HG02759 (cell line): ENCODE measurements at regions not wholly inside any gene's neighbourhood (a gene's known extent, or its start where the extent isn't known, plus 50 kb on each side); places are given as distances from the start of the nearest gene placed in this dataset.
"Not testable (repeated sequence)": the region's sequence is repeated elsewhere in the genome, so short reads cannot be mapped to it uniquely, and the experiment has no call there.

Source experiments
- ATAC-seq: cut with Tn5 transposase; IDR thresholded peaks from one replicate; pipeline ENCODE4 v1.9.1; 2021; ENCODE audit warnings: mild to moderate bottlenecking, moderate library complexity; ENCODE audit not compliant: unreplicated experiment

DNA sequence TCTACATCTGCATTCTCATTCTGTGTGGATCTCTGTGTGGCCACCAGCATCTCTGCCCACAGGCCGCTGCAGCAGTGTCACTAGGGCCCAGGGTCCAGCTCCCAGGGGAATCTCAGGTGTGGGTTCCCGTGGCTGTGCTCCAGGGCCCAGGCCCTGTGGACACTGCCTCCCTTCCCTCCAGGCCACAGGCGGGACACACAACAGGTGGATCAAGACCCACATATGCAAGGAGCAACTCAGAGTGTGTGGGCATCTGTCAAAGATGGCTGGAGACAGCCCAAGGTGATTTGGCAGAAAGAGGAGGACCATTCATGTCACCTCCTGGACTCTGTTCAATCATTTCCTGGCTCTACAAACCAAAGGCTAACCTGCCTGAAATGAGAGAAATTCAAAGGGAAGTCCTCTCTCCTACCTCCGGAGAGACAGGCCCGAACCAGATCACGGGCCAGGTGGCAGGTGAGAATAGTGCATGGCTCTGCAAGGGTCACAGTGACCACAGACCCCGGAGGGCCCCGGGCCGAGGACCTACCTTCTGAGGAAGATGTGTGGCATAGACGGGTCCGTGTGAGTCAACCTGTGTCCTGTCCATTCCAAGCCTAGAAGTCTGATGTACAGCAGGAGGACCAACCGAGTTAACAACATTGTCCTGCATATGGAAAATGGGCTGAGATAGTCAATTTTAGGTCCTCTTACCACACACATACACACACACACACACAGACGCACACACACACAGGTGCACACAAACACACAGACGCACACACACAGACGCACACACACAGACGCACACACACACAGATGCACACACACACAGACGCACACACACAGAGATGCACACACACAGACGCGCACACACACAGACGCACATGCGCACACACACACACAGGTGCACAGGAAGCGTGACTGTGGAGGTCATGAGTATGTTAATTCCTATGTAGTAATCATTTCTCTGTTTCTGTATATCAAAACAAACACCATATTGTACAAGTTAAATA is 1068.5 kb downstream of the BRD1 start:
- no peak for ATAC-seq

DNA sequence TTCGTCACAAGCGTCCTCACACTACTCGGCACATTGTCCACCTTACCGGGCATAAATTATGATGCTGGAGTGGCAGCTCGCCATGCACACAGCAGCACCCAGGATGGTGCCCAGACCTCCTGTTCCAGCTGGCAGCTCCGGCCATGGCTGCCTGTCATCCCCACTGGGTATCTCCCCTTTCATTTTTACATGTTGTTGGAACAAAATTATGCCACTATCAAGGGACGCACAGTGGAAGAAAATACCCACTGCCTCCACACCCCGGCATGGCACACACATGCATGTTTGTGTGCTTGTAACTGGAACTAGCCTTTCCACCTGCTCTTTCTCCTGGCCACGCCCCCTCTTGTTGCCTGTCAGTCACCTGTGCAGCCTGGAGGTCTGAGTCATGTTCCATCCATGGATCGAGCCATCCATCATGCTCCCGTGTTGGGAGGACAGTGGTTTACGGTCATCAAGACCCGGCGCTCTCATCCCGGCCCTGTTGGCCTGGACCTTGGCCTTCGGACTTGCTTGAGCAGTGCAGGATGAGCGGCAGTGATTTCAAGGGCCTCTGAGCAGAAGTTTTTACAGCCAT is 1069.6 kb downstream of the BRD1 start:
- no peak for ATAC-seq

DNA sequence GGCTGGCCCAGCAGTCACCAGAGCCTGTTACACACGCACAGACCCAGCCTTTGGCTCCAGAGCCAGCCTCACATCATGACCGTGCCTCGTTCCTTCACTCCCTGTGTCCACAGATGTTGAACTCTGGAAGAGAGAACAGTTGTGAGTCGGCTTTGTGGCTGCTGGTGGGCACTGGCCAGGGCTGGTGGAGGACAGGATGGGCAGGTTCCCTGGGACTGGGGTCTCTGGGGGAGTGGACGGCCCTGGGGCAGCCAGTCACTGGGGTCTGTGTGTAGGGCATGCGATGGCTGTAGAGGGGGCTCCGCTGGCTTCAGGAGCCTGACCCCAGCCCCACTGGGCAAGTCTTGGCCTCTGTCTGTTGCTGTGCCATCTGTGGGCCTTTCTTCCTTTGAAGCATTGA is 1070.1 kb downstream of the BRD1 start:
- ATAC-seq, result no peak

DNA sequence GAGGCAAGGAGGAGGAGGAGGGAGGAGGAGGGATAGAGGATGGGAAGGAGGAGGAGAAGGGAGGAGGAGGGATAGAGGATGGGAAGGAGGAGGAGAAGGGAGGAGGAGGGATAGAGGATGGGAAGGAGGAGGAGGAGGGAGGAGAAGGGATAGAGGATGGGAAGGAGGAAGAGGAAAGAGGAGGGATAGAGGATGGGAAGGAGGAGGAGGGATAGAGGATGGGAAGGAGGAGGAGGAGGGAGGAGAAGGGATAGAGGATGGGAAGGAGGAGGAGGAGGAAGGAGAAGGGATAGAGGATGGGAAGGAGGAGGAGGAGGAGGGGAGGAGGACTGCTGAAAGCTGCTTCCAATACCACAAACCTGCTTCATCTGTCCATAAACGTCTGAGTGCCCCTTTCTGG is 1070.5 kb downstream of the BRD1 start:
- ATAC-seq, result not testable (repeated sequence)

DNA sequence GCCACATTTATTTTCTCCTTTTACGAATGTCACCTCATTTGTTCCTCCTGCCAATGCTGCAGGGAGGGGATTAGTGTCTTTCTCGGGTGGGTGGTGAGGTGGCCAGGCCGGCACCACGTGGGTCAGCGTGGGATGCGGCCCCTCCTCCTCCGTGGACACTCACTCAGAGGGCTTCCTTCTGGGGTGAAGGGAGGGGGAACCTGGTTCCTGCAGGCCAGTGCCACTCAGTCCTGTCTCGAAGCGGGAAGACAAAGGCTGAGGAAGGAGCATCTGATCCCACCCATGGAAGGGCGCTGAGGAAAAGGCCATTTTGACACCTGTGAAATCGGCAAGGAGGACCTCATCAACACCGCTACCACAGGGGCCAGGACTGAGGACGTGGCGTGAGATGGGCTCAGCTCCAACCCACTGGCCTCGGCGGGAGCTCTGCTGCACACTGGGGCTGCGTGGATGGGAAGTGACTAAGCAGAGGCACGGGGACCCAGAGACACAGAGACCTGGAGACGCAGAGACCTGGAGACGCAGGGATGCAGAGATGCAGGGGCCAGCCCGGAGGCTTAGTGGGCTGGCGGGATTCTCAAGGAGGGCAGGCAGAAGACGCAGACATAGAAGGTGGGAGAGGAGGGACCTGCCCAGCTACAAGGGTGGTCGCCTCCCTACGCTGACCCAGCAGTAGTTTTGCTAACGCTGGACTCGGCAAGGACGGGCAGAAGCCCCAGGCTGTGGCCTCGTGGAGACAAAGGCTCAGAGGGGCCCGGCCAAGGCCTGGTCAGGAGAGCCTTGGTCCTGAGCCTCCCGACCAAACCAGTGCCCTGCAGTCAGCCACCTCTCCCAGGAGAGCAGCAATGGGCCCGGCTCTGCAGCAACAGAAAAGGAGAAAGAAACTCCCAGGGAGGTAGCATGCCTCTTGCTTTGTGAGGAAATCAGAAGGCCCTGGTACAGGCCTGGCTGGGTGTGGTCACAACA is 1071.2 kb downstream of the BRD1 start:
- no peak for ATAC-seq

DNA sequence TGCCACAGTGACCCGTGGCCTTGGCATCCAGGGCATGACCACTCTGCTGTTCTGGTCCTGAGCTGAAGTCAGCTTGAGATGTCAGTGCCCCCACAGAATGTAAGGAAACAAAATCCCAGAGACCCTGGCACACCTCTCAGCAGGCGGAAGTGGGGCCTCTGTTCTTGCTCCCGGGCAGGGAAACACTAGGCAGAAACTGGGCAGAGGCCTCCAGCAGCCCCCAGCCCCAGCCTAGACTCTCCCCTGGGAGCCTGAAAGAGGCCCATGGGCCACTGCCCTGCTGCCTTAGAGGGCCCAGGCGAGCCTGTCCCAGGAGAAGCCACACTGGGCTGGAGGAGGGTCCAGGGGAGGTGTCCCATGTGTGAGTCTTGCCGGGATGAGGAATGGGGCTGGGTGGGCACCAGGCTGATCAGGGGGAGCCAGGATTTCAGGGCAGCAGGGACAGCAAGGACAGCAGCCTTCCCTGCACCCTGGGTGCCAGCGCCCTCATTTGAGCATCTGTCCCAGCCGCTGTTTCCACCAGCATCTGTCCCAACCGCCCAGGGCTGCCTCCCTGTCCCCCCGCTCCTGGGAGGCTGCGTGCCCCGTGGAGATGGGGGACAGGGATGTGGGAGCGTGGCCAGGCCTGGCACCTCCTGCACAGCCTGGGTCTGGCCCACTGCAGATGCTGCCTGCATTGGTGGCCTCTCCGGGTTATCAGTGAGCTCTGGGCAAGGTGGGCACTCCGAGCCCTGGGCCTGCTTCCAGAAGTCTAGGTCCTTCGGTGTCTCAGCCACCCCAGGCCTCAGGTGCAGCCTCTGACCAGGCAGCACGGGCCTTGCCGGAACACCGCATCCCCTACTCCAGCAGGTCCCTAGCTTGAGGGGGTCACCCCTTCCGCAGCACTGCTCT is 1072.4 kb downstream of the BRD1 start:
- no peak for ATAC-seq

DNA sequence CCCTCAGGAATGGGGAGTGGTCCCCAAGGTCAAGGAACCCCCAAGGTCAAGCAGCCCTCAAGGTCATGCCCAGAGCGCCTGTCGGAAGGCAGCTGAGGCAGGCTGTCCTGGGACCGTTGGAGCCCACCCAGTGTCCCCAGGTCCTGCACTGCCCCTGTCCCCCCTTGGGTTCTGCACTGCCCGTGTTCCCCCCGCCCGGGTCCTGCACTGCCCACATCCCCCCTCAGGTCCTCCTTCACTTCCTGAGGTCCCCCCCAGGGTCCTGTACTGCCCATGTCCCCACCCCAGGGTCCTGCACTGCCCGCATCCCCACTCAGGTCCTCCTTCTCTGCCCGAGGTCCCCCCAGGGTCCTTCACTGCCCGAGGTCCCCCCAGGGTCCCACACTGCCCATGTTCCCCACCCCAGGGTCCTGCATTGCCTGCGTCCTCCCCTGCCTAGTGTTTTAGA is 1073.0 kb downstream of the BRD1 start:
- ATAC-seq, result no peak

DNA sequence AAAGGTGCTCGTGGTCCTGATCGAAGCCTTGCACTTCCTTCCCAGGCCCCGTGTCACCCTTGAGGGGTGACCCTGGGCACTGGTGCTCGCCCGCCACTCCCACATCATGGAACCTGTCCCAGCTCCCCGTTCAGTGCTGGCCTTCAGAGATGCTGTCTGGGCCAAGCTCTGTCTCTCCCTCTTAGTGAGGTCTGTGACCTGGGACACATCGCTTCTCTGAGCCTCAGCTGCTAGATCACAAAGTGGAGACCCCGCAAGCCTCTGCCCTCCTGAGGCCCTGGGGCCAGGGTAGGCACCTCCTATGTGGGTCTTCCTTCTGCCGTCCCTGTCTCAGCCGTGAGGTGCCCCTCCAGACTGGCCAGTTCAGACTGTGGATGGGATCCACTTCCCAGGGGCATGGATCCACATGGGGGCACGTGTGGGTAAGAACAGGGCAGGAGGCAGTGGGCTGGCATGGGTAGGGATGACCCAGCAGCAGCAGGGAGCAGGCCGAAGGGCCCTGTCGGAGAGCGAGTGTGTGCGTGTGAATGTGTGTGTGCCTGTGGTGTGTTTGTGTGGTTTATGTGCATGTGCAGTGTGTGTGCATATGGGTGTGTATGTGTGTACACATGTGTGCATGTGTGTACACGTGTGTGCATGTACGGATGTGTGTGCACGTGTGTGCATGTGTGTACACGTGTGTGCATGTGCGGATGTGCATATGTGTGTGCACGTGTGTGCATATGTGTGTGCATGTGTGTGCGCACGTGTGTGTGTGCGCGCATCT is 1073.7 kb downstream of the BRD1 start:
- ATAC-seq, result no peak

DNA sequence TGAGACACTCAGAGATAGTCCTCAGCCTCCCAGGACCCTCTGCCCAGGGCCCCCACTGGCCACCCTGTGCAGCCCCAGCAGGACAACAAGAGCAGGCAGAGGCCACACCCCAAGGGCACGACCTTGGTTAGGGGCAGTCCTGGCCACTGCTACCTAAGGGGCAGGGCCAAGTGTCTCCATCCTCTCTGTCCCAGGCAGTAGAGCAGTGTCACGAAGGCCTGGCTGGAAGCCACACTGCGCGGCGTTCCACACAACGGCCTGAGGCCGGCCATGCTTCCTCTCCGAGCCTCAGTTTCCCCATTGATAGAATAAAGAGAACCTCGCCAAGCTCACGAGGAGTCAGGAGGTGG is 1074.3 kb downstream of the BRD1 start:
- ATAC-seq, result no peak

DNA sequence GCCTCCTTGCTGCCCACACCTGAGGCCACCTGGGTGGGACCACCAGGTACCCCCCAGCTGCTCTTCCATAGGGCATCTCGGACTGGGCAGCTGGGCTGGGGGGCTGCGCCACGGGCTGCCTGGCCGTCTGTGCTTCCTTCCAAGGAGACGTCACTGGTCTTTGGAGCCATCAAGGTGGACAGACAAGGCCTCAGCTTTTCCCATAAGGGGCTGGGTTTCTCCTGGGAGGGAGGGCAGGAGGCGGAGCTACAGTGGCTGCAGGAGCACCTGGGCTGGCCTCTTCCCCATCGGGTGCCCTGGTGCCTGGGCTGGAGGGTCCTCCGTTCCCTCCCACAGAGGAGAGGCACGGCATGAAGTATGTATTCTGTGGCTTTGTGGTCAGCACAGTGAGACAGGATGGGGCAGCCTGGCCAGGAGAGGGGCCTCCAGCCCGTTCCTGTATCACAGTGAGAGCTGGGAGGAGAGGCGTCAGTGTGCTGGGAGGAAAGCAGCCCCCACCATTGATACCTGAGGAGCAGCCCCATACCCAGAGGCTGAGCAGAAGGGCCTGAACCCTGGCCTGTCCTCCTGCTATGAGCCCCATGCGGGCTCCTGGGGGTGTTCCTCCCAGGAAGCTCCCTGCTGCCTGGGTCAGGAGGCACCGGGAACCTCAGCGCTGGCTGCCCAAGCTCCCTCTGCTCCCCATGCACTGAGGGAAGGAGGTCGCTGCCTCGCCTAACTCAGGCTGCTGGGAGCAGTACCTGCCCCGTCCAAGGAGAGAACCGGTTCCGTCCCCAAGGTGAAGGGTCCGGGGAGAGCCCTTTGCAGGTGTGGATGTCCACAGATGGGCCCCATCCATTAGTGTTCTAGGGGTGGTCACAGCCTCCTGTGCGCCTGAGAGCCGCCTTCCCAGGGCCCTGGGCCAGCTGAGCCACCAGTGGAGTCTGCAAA is 1075.0 kb downstream of the BRD1 start:
- ATAC-seq, result no peak

DNA sequence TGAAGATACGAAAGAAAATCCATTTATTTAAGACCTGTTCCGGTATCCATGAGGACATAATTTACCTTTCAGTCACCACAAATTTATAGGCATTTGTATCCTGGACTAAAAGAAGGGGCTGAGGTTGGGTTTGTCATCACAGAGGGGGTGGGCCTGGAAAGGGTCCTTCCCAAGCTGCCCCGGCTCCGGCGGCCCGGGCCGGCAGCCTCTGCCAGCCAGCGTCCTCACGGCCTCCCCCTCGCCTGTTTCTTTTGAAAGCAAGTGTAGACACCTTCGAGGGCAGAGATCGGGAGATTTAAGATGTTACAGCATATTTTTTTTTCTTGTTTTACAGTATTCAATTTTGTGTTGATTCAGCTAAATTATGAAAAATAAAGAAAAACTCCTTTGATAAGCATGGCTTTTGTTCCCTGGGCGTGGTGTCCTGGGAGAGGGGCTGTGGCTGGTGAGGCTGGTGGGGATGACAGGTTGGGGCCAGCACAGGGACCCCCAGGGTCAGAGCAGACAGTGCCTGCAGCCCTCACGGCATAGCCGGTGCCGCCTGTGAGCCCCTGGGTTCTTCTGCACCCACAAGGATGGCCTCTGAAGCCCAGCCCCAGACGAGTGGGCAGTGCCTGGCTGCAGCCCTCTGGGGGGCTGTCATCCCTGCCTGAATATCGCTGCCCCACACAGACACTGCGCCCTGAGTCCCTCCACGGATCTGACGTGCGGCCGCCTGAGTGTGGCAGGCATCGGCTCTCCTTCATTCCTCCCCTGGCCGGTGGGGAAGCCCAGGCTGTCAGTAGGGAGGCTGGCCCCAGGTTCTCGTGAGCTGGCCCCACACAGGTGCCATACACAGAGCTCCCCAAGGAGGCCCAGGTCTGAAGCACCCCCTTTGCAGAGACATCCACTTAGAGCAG is 1075.9 kb downstream of the BRD1 start:
- no peak for ATAC-seq

DNA sequence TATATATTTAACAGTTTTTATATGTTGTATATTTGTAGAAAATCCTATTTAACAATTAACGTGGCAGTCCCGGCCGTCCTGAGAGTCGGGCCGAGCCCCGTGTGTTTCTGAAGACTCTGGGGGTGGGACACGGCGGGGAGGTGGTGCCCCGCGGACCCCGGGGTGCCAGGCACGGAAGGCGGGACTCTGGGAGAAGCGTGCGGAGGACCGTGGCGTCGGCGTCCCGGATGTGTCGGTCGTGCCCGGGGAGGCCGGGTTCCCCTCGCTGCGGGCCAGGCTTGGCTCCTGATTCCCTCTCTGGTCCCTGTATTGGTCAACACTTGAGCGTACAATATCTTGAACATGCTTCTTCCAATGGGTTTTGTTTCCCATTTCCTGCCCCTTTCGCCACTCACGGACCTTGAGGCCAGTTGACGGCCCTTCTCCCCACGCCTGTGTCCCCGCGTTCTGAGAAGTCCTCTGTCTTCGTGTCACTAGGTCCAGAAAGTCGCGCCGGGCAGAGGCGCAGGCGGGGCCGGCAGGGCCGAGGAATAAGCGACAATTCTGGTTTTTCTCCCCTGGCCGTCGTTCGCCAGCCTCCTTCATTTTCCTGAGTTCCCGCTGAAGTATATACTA is 1076.7 kb downstream of the BRD1 start:
- no peak for ATAC-seq

DNA sequence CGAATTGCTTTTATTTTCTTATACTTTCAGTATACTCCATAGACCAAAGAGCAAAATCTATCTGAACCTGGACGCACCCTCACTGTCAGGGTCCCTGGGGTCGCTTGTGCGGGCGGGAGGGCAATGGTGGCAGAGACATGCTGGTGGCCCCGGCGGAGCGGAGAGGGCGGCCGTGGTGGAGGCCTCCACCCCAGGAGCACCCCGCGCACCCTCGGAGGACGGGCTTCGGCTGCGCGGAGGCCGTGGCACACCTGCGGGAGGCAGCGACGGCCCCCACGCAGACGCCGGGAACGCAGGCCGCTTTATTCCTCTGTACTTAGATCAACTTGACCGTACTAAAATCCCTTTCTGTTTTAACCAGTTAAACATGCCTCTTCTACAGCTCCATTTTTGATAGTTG is 1077.4 kb downstream of the BRD1 start:
- ATAC-seq, result no peak

DNA sequence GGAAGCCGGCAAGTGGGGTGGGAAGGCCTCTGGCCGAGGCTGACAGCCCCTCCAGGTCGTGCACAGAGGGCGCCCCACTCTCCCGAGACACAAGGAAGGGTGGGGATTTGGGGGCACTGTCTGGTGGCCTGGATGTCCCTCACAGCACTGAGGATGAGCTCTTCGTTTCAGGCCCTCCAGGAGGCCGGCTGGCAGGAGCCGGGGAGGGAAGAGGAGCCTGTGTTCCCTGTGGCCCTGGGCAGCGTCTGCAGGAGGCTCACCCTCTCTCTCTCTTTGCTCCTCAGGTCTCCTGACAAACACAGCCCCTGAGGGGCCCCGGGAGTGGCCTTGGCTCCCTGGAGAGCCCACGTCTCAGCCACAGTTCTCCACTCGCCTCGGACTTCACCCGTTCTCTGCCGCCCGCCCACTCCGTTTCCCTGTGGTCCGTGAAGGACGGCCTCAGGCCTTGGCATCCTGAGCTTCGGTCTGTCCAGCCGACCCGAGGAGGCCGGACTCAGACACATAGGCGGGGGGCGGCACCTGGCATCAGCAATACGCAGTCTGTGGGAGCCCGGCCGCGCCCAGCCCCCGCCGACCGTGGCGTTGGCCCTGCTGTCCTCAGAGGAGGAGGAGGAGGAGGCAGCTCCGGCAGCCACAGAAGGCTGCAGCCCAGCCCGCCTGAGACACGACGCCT is 1078.0 kb downstream of the BRD1 start:
- ATAC-seq, result no peak

DNA sequence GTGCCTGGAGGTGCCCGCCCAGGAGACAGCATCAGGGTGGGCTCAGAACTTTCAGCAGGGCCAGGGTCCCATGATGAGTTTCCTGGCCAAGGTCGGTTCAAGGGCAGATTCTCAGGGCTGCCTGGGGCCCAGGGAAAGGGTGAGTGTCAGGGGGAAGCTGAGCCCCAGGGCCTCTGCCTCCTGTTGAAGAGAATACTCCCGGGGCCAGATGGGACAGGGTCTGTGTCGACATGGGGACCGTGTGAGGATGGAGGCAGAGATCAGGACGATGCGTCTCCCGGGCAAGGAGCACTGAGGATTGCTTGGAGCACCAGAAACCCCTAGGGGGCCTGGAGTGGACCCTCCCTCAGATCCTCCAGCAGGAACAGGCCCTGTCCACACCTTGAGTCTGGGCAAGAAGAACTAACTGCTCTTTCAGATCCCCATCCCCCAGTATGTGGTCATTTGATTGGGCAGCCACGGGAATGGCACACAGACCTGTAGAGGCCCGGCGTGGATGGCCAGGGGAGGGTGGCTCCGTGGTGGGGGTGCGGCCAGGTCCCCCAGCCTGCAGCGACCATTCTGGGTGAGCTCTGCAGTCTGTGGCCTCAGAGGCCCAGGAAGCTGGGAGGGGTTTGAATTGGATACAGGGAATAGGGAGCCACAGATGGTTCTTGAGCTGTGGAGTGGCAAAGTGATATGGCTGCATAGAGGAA is 1078.7 kb downstream of the BRD1 start:
- ATAC-seq, result no peak
